ENCODE measurements at regions not wholly inside any gene's neighbourhood (a gene's known extent, or its start where the extent isn't known, plus 50 kb on each side); places are given as distances from the start of the nearest gene placed in this dataset.

GRCh38 chr15:38202361-38202760, 50.3 kb upstream of the SPRED1 start:
- intact Hi-C loops (cut with DNase I) = no loop called here
- no peak for DNase-seq (ENCODE audit: low spot score in 2 of 2)
- H3K27ac ChIP-seq = no peak overlapping the region
- H3K4me3 ChIP-seq = no peak overlapping the region
- H3K36me3 ChIP-seq = no peaks in the 10 kb centered on the region
- no peak for TF ChIP-seq CTCF (IDR thresholded peaks at IDR 0.05)
- no peaks in the 10 kb centered on the region for H3K9me3 ChIP-seq
- no peaks in the 10 kb centered on the region for H3K27me3 ChIP-seq
- H3K4me1 ChIP-seq = peaks cover 0 to 3% of the 10 kb centered on the region in 2 donors
